ENCODE measurements at regions not wholly inside any gene's neighbourhood (a gene's known extent, or its start where the extent isn't known, plus 50 kb on each side); places are given as distances from the start of the nearest gene placed in this dataset.
A peak's percentile ranks its signal among the peaks of the same experiment; 100 is the strongest.

GRCh38 chr13:22506096-22506691 is 674.6 kb upstream of the SGCG start:
- Histone ChIP-seq H3K9ac (ENCODE audit: extremely low read depth, low read length, poor library complexity, severe bottlenecking) (no peak overlapping the region), H3K4me3 (ENCODE audit: low read length) (no peak overlapping the region), H3K27me3 (ENCODE audit: control insufficient read depth, insufficient read depth, low read length, poor library complexity, severe bottlenecking) (no peaks in the 10 kb centered on the region), H3K36me3 (ENCODE audit: control insufficient read depth, insufficient read depth, low read length) (no peaks in the 10 kb centered on the region), H3K9me3 (ENCODE audit: control insufficient read depth, low read length) (no peaks in the 10 kb centered on the region), H3K27ac (ENCODE audit: low read depth, low read length) (peak overlapping the region; percentile 74), H3K4me1 (ENCODE audit: control insufficient read depth, insufficient read depth, low read length) (no peaks in the 10 kb centered on the region)
- Mint-ChIP-seq H3K27me3 (ENCODE audit: insufficient read depth) (no peaks in the 10 kb centered on the region), H3K27ac (no peak overlapping the region), H3K4me1 (no peaks in the 10 kb centered on the region), H3K4me3 (no peak overlapping the region), H3K9me3 (no peaks in the 10 kb centered on the region), H3K36me3 (ENCODE audit: low read depth) (no peaks in the 10 kb centered on the region)
- TF ChIP-seq CTCF (conservative IDR thresholded peaks at IDR 0.05), result no peak
- 68 to 86% methylated on average over 4 to 8 of the region's 8 CpGs for WGBS, 2 experiments (ENCODE audit: insufficient coverage in 1 of 2, insufficient read length in 1 of 2)
- no peak for DNase-seq

GRCh38 chr13:22517544-22517943 is 663.2 kb upstream of the SGCG start:
- Histone ChIP-seq H3K27ac (ENCODE audit: low read depth, low read length) (no peak overlapping the region), H3K4me3 (ENCODE audit: low read length) (no peak overlapping the region), H3K27me3 (ENCODE audit: control insufficient read depth, insufficient read depth, low read length, poor library complexity, severe bottlenecking) (no peaks in the 10 kb centered on the region), H3K9ac (ENCODE audit: extremely low read depth, low read length, poor library complexity, severe bottlenecking) (no peak overlapping the region), H3K36me3 (ENCODE audit: control insufficient read depth, insufficient read depth, low read length) (no peaks in the 10 kb centered on the region), H3K9me3 (ENCODE audit: control insufficient read depth, low read length) (no peaks in the 10 kb centered on the region), H3K4me1 (ENCODE audit: control insufficient read depth, insufficient read depth, low read length) (no peaks in the 10 kb centered on the region)
- H3K4me1 Mint-ChIP-seq, result peaks cover 9% of the 10 kb centered on the region
- no peaks in the 10 kb centered on the region for H3K27me3 Mint-ChIP-seq (ENCODE audit: insufficient read depth)
- TF ChIP-seq CTCF (conservative IDR thresholded peaks at IDR 0.05), result no peak
- no peak overlapping the region for H3K4me3 Mint-ChIP-seq
- 67 to 85% methylated on average over 3 of the region's 3 CpGs for WGBS, 2 experiments (ENCODE audit: insufficient coverage in 1 of 2, insufficient read length in 1 of 2)
- peaks cover 1% of the 10 kb centered on the region for H3K9me3 Mint-ChIP-seq
- no peak overlapping the region for H3K27ac Mint-ChIP-seq
- H3K36me3 Mint-ChIP-seq (ENCODE audit: low read depth), result no peaks in the 10 kb centered on the region
- no peak for DNase-seq

GRCh38 chr13:22536851-22537250 is 643.9 kb upstream of the SGCG start:
- Histone ChIP-seq H3K27ac (ENCODE audit: low read depth, low read length) (no peak overlapping the region), H3K9ac (ENCODE audit: extremely low read depth, low read length, poor library complexity, severe bottlenecking) (no peak overlapping the region), H3K9me3 (ENCODE audit: control insufficient read depth, low read length) (no peaks in the 10 kb centered on the region), H3K36me3 (ENCODE audit: control insufficient read depth, insufficient read depth, low read length) (no peaks in the 10 kb centered on the region), H3K4me1 (ENCODE audit: control insufficient read depth, insufficient read depth, low read length) (no peaks in the 10 kb centered on the region), H3K27me3 (ENCODE audit: control insufficient read depth, insufficient read depth, low read length, poor library complexity, severe bottlenecking) (no peaks in the 10 kb centered on the region), H3K4me3 (ENCODE audit: low read length) (no peak overlapping the region)
- no peaks in the 10 kb centered on the region for H3K36me3 Mint-ChIP-seq (ENCODE audit: low read depth)
- H3K27ac Mint-ChIP-seq, result no peak overlapping the region
- H3K27me3 Mint-ChIP-seq (ENCODE audit: insufficient read depth), result no peaks in the 10 kb centered on the region
- no peak for DNase-seq
- H3K4me1 Mint-ChIP-seq, result no peaks in the 10 kb centered on the region
- WGBS, 2 experiments (ENCODE audit: insufficient coverage in 1 of 2, insufficient read length in 1 of 2), result 95 to 100% methylated on average over 2 to 4 of the region's 4 CpGs
- TF ChIP-seq CTCF (conservative IDR thresholded peaks at IDR 0.05), result no peak
- H3K9me3 Mint-ChIP-seq, result peaks cover 8% of the 10 kb centered on the region
- H3K4me3 Mint-ChIP-seq, result no peak overlapping the region
